CD4-positive, alpha-beta T cell treated with Interferon gamma for 1 hour (primary cell): ENCODE measurements at regions not wholly inside any gene's neighbourhood (a gene's known extent, or its start where the extent isn't known, plus 50 kb on each side); places are given as distances from the start of the nearest gene placed in this dataset.
"Not testable (repeated sequence)": the region's sequence is repeated elsewhere in the genome, so short reads cannot be mapped to it uniquely, and the experiment has no call there.

Source experiments
- DNase-seq: peaks from one replicate; pipeline ENCODE4 v3.0.0-alpha.2; 2020

DNA sequence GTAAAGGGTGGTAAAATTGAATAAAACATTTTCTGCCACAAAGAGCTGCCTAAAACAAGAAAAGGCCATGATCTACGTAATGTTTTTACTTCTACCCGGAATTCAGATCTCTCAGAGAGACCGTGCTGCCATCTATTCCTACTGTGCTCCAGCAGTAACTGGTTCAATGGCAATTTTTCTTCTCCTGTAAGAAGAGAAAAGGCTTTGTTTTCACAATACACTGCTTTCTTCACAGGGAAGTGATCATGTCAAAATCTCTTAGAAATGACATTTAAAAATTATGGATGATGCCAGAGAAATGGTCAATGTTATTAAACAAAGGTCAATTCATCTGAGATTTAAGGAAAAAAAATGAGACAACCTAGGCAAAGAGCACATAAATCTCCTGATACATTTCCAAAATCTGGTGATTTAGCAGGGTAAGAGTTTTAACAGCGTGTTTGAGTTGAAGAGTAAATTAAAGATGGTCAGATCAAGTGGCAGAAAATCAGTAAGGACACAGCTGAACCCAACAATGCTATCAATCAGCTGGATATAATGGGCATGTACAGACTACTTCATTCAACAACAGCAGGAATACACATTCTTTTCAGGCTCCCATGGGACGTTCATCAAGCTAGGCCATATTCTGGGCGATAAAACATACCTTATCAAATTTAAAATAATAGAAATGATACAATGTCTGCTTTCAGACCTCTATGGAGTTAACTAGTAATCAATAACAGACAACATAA is 523.1 kb downstream of the CHSY3 start:
- no peak for DNase-seq

DNA sequence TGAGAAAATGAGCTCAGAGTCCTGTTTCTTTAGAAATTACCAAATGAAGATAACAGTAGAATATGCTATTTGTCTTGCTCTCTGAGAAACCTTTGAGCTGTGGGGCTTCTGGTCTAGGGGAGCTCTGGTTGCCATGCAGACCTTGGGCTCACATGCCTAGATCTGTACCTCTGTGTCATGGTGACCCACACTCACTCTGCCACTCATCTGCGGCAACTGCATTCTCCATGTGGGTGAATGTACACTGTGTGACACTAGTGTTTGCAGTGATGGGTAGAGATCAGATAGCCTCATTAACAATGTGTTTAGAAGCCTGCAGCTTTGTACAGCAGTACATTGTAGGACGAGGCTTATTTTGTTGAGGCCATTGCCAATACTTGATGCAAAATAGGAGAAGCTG is 521.2 kb downstream of the CHSY3 start:
- DNase-seq = no peak

DNA sequence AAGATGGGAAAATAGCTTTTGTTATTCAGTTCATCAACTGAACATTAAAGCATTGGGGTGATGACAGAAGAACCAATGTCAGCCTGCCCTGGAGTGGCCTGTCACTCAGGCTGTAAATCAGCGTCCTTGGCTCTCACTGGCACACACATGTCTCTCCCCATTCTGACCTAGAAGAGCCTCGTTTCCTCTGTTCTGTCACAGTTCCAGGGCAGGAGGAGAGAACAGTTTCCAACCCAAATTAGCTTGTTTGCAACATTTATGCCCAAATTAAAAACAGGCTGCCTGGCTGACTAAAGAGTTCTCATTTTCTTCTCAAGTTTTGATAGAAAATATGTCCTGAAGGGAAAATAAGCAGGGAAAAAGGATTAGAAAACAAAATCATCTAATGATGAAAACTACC is 520.1 kb downstream of the CHSY3 start:
- DNase-seq = no peak

DNA sequence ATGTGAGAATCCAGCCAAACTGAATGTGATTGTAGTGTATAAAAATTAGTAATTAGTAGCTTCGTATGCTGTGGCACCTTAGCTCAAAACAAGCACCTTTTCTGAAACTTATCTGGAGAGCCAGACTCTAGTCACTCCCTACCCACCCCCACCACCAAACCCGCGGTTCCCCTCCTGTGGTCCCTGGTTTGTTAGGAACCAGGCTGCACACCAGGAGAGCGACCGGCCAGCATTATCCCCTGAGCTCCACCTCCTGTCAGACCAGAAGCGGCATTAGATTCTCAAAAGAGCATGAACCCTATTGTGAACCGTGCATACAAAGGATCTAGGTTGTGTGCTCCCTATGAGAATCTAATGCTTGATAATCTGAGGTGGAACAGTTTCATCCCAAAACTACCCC is 498.6 kb downstream of the CHSY3 start:
- DNase-seq = no peak

DNA sequence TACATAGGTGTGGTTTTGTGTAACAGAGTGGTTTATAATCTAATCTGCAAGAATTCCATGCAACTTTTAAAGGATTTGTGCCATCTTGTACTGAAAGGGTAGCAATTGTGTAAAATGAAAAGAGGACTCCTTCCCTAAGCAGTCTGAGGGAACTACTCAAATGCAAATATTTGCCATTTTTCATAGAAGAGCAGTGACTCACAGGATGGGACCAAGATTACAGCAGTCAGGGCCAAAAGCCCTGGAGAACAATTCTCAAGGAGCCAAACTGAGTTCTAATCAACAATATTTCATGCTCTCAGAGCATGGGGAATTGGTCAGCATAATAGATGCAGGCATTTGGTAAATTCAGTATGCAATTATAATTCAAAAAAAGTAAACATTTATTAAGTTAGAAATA is 495.8 kb downstream of the CHSY3 start:
- no peak for DNase-seq

DNA sequence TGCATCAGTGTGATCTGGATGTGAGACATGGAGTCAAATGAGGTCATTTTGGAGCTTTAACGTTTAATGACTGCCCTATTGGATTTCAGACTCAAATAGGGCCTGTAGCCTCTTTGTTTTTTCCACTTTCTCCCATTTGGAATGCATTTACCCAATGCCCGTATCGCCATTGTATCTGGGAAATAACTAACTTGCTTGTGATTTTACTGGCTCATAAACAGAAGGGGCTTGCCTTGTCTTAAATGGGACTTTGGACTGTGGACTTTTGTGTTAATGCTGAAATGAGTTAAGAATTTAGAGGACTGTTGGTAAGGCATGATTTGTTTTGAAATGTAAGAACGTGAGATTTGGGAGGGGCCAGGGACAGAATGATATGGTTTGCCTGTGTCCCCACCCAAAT is 494.6 kb downstream of the CHSY3 start:
- no peak for DNase-seq

DNA sequence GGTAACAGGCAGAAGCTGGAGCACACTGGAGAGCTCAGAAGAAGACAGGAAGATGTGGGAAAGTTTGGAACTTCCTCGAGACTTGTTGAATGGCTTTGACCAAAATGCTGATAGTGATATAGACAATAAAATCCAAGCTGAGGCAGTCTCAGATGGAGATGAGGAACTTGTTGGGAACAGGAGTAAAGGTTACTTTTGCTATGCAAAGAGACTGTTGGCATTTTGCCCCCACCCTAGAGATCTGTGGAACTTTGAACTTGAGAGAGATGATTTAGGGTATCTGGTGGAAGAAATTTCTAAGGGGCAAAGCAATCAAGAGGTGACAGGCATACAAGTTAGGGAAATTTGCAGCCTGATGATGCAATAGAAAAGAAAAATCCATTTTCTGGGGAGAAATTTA is 493.5 kb downstream of the CHSY3 start:
- DNase-seq = not testable (repeated sequence)

DNA sequence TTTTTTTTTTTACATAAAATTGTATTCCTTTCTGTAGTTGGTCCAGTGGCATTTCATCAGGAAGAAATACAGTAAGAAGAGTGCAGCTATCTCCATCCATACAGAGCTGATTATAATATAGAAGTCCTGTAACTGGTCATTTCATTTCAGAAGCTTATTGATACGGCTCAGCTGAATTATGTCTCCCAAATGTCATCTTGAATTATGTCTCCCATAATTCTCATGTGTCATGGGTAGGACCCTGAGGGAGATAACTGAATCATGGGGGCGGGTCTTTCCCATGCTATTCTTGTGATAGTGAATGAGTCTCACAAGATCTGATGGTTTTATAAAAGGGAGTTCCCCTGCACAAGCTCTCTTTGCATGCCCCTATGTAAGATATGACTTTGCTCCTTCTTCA is 492.9 kb downstream of the CHSY3 start:
- DNase-seq = no peak

DNA sequence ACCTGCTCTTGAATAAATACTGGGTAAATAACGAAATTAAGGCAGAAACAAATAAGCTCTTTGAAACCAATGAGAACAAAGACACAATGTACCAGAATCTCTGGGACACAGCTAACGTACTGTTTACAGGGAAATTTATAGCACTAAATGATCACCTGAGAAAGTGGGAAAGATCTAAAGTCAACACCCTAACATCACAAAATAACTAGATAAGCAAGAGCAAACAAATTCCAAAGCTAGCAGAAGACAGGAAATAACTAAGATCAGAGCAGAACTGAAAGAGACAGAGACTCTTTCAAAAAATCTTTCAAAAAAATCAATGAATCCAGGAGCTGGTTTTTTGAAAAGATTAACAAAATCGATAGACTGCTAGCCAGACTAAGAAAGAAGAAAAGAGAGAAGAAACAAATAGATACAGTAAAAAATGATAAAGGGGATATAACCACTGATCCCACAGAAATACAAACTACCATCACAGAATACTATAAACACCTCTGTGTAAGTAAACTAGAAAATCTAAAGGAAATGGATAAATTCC is 487.5 kb downstream of the CHSY3 start:
- not testable (repeated sequence) for DNase-seq

DNA sequence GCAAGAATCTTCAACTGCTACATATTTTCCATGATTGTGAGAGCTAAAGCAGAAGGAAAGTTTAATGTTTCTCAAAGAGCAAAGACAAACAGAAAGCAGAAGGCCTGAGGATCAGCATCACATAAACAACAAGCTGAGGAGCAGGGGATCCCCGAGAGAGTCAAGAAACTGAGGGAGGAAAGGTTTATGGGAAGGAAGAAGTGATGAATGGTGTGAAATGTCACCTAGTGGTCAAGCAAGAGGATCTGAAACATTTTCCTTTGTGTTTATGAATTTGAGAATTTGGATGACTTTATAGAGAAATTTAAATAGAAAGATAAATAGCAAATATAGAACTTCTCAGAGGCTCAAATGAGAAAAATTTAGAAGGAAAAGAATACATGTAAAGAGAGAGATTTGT is 481.9 kb downstream of the CHSY3 start:
- no peak for DNase-seq

DNA sequence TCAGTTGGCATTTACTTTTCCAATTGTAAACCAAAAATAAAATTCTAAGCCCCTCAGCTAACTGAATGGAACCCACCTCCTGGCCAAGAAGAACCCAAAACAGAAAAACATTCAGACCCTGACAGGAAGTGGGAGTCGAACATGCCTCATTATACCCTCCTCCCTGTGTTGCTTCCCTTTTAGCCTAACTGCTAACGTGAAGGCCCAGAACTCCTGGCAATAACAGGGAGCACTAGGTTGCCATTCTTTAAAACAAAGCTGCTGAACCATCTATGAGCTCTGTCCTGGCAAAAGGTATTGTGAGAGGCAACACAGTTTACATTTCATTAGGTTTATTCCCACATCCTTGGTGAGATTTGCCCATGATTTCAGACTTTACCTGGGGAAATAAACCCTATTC is 481.4 kb downstream of the CHSY3 start:
- no peak for DNase-seq

DNA sequence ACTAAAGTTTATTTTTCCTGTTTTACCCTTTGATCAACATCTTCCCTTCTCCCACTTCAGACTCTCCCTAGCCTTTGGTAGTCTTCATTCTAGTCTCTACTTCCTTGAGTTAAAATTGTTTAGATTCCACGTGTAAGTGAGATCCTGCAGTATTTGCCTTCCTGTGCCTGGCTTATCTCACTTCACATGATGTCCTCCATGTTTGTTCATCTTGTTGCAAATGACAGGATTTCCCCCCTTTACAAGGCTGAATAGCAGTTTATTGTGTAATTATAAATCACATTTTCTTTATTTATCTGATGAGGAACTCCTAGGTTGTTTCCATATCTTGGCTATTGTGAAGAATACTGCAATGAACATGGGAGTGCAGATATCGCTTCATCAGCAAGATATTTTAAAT is 461.7 kb downstream of the CHSY3 start:
- no peak for DNase-seq

DNA sequence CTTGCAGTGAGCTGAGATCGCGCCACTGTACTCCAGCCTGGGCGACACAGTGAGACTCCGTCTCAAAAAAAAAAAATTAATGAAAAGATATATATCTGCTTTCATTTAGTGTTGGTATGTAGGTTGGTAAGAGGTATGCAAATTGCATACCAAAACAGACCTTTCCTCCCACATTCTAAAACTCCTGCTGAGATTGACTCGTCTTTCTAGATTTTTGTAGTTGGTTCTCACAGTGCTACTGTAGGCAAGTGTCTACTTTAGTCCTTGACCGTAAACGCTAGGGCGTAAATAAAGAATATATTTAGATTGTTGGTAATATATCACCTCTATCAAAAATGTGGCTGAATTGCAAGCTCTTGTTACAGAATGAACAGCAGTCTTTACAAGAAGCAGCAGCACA is 445.9 kb downstream of the CHSY3 start:
- no peak for DNase-seq

DNA sequence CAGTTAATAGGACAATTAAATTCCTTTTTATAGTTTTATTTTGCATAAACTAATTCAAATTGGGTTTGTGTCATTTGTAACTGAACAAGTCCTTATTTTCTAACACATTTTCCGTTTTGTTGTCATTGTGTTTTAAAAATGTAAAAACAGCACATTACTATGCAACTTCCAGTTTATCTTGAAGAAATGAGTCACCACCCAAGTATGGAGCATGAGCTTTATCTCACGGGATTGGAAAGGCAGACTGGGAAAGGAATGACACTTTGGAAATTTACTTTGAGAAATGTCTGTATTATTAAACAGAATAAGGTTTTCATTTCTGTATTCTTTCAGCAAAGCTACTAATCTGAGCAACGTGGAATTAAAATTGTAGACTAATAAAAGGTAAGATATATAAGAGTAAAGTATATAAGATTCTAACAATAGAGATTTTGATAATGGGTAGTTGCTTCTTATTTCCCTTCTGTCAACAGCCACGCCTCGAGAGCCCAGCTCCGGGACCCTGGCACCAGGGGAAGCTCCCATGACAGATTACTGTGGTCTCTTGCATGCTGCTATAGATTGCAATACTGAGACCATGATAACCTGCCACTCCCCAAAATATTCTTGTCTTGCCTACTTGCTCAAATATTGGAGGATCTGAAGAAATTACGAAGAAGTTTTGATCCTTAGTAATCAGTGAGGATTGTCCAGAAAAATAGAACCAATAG is 433.1 kb downstream of the CHSY3 start:
- no peak for DNase-seq

DNA sequence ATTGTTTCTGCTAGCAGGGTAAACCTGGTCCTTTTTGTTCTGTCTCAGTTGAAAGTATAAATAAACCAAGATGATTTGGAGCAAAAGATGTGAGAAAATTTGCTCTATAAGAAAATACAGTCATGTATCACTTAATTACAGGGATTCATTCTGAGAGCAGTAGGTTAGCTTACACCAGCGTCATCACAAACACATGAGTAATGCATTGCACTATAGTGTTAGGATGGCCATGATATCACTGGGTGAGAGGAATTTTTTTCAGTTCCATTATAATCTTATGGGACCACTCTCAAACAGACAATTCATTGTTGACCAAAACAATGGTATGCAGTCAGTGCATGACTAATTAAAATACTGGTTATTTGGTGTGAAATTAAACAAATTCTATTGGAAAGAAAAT is 430.9 kb downstream of the CHSY3 start:
- DNase-seq = no peak

DNA sequence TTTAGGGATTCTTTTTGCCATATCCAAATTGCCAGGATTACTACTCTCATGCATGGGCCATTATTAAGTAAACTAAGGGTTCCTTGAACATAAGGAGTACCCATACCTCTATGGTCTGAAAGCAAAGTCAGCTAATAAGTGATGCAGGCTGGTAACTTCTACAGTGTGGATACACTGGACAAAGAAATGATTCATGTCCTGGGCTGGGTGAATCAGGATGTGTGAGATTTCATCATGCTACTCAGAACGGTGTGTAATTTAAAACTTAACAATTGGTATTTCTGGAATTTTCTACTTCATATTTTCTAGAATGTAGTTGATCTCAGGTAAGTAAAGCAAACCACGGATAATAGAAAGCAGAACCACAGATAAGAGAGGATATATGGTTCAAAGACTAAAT is 428.8 kb downstream of the CHSY3 start:
- no peak for DNase-seq

DNA sequence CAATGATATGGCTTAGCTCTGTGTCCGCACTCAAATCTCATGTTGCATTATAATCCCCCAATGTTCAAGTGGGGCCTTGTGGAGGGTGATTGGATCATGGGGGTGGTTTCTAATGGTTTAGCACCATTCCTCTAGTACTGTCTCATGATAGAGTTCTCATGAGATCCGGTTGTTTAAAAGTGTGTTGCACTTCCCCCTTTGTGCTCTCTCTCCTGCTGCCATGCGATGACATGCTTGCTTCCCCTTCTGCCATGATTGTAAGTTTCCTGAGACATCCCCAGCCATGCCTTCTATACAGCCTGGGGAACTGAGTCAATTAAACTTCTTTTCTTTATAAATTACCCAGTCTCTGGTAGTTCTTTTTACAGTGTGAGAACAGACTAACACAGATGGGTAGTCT is 427.1 kb downstream of the CHSY3 start:
- no peak for DNase-seq

DNA sequence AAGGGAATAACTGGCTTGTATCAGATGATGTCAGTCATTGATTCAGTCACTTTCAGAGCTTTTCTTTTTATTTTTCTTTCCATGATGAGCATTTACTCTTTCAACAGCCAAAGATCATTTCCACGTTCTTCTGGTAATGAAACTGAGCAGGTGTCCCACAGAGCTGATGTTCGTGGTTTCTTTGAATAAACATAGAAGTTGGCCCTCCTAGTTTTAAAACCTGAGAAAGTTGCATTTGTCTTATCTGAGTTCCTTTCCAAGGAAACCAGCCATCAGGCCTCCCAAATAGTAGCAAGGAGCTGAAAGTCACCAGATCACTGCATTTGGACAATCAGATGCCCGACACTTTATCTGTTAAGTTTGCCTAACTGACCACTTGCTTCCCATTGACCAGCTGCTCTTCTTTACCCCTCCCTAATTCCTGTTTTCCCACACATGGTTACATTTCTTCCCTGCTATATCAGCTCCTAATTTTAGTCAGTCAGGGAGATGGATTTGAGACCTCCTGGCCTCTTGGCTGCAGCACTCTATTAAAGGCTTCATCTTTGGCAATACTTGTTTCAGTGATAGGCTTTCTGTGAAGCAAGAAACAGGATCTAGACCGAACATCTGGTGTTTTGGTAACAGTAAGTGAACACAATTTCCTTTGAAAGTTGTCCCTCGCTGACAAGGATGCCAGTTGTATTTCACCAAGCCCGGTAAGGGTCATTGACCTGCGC is 420.8 kb downstream of the CHSY3 start:
- no peak for DNase-seq

DNA sequence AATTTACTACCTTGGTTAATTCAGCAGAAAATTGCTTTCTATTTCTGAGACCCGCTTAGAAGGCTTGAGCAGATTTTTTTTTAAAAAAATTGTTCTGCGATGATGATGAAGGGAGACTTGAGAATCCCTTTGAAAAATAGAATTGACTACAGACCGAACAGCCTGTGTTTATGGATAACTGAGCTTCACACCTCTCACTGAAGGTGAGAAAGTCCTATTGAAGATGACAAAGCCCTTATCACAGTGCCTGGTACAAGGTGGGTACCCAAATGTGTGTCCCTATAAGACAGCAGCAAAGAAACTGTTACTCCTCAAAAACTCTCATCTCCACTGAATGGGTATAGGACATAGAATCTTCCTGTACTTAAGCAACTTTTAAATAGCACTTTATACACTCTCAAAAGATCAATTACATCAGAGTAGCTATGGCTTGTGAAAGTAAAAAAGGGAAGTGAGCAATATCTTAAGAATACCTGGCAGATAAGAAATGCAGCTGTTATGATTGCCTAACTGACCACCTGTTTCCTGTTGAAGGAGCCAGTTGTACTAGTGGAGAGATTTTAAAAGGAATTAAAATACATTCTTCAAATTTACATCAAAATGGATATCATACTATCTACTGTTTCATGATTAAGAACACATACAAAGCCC is 419.7 kb downstream of the CHSY3 start:
- DNase-seq = no peak

DNA sequence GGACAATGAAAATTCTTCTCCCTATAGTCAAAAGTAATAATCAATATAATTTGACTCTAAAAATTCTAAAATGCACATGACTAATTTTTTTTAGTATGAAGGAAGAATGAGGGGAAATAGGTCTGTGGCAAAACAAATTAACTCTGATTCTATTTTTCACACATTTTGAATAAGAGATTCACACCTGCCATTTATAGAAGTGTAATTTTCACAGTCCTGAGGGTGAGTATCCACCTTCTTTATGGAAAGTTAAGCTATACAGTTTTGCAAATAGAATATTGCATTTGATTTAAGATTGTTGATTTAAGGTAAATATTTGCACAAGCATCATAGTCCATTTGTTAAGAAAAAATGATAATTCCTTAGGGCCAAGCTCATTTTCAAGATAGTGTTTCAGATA is 417.7 kb downstream of the CHSY3 start:
- DNase-seq = no peak

DNA sequence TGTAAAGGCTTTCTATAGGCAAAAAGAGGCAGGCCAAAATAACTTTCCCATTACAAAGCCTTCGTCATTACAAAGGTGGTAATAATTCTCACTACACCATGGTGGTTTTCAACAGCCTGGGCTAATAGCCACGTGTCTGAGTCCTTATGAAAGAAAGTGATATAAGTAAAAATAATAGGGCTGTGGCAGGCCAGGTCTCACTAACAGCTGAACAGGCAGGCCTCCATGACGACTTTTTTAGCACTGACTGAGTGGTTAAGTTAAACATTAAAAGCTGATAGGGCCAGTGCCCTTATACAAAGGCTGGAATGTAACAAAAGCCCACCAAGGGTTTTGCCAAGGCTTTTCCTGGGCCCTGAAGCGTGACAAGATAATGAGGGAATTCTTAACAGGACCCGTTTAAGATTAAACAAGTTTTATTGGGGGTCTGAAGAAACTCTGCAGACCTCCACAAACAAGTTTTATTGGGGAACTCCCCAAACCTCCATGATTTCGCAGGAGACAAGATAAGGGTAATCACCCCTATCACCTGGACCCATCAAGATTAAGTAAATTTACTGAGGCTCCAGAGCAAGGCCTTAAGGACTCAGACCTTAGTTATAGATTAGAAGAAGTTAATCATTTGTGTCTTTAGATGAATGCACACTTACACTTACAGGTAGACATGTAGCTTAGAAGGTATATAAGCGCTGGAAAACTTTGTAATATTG is 412.9 kb downstream of the CHSY3 start:
- no peak for DNase-seq

DNA sequence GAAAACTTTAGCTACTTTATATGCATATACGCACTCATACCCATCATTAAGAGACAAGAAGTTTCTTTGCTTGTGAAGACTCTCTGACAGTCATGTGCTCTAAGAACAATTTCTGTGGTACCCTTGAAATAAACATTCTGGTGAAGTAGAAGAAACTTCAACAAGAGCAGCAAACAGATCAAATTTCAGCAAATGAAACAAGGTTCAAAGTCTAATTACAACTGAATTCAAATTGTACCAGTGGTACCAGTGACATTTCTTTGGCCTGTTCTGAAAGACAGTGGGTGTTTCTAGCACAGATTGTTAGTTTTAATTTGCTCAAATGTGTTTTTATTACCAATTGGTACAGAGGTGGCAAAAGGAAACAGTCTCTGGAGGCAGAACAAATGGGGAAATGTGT is 391.0 kb downstream of the CHSY3 start:
- no peak for DNase-seq

DNA sequence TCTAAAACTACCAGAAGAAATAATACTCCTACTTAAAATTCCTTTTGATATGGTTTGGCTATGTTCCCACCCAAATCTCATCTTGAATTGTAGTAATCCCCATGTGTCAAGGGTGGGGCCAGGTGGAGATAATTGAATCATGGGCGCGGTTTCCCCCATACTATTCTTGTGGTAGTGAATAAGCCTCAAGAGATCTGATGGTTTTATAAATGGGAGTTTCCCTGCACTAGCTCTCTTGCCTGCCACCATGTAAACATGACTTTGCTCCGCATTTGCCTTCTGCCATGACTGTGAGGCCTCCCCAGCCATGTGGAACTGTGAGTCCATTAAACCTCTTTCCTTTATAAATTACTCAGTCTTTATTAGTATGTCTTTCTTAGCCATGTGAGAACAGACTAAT is 390.5 kb downstream of the CHSY3 start:
- DNase-seq = not testable (repeated sequence)
